ENCODE measurements at regions not wholly inside any gene's neighbourhood (a gene's known extent, or its start where the extent isn't known, plus 50 kb on each side); places are given as distances from the start of the nearest gene placed in this dataset.

- TF ChIP-seq CTCF (IDR thresholded peaks at IDR 0.05), result no peak
- TF ChIP-seq POLR2A (IDR thresholded peaks at IDR 0.05), result no peak
Measured at GRCh38 chr16:14011846-14012245, 59.3 kb upstream of the MRTFB start.
